DOHH2 (cell line): ENCODE measurements at regions not wholly inside any gene's neighbourhood (a gene's known extent, or its start where the extent isn't known, plus 50 kb on each side); places are given as distances from the start of the nearest gene placed in this dataset.

Source experiments
- H3F3A ChIP-seq: fragments of 200-600 bp; sonication (generic), shearing (Covaris generic); 2 replicates; pipeline ENCODE4 v1.6.0; 2016; ENCODE audit warnings: antibody characterized with exemption, mild to moderate bottlenecking; ENCODE audit not compliant: control insufficient read depth, insufficient read depth
- H3K27ac ChIP-seq: fragments of 200-600 bp; sonication (generic); 2 replicates; pipeline ENCODE4 v1.5.1; 2014; ENCODE audit warnings: low read depth, mild to moderate bottlenecking, low read length, moderate library complexity
- H3K27me3 ChIP-seq: fragments of 200-600 bp; sonication (generic); 2 replicates; pipeline ENCODE4 v1.6.1; 2014; ENCODE audit warnings: mild to moderate bottlenecking, low read length, mixed read lengths; ENCODE audit not compliant: control insufficient read depth
- H3K36me3 ChIP-seq: fragments of 200-600 bp; sonication (generic); 2 replicates; pipeline ENCODE4 v1.6.1; 2014; ENCODE audit warnings: mild to moderate bottlenecking, low read length, moderate library complexity, mixed read lengths; ENCODE audit not compliant: control insufficient read depth
- H3K4me1 ChIP-seq: fragments of 200-600 bp; sonication (generic); 2 replicates; pipeline ENCODE4 v1.6.1; 2014; ENCODE audit warnings: mild to moderate bottlenecking, low read length, mixed read lengths; ENCODE audit not compliant: control insufficient read depth
- H3K4me2 ChIP-seq: fragments of 200-600 bp; sonication (generic); 2 replicates; pipeline ENCODE4 v1.6.0; 2014; ENCODE audit warnings: mild to moderate bottlenecking, low read length, moderate library complexity
- H3K4me3 ChIP-seq: fragments of 200-600 bp; sonication (generic); 2 replicates; pipeline ENCODE4 v1.5.1; 2014; ENCODE audit warnings: mild to moderate bottlenecking, low read length, mixed read lengths
- H3K79me2 ChIP-seq: fragments of 200-600 bp; sonication (generic); 2 replicates; pipeline ENCODE4 v1.6.1; 2014; ENCODE audit warnings: mild to moderate bottlenecking, low read length, mixed read lengths; ENCODE audit not compliant: control insufficient read depth
- H3K9me2 ChIP-seq: fragments of 200-600 bp; sonication (generic); replicated peaks from 2 replicates; pipeline ENCODE4 v1.6.1; 2014; ENCODE audit warnings: mild to moderate bottlenecking, low read length, mixed read lengths; ENCODE audit not compliant: control insufficient read depth
- H3K9me3 ChIP-seq: fragments of 200-600 bp; sonication (generic); 2 replicates; pipeline ENCODE4 v1.6.1; 2014; ENCODE audit warnings: antibody characterized with exemption, low read length, mixed read lengths; ENCODE audit not compliant: control insufficient read depth, insufficient read depth
- H4K20me1 ChIP-seq: fragments of 200-600 bp; sonication (generic); 2 replicates; pipeline ENCODE4 v1.6.0; 2014; ENCODE audit warnings: low read depth, mild to moderate bottlenecking, antibody characterized with exemption, low read length, moderate library complexity; ENCODE audit not compliant: control insufficient read depth, insufficient read depth
- CTCF ChIP-seq: fragments of 200-600 bp; sonication (generic); IDR thresholded peaks from one replicate; pipeline ENCODE4 v1.5.1; 2014; ENCODE audit warnings: antibody characterized with exemption, mild to moderate bottlenecking, low read depth, low read length; ENCODE audit not compliant: poor library complexity, severe bottlenecking
- EZH2phosphoT487 ChIP-seq: fragments of 200-600 bp; sonication (generic); IDR thresholded peaks from 2 replicates; pipeline ENCODE4 v1.6.1; 2017; ENCODE audit warnings: borderline replicate concordance, mild to moderate bottlenecking, antibody characterized with exemption, low read length, moderate library complexity, mixed read lengths

- H3K79me2 ChIP-seq, result no peaks in the 10 kb centered on the region
- H3K9me2 ChIP-seq, result no peaks in the 10 kb centered on the region
- H3K27ac ChIP-seq, result no peak overlapping the region
- no peaks in the 10 kb centered on the region for H3K9me3 ChIP-seq
- H3K4me1 ChIP-seq, result no peaks in the 10 kb centered on the region
- H3F3A ChIP-seq, result no peaks in the 10 kb centered on the region
- no peaks in the 10 kb centered on the region for H4K20me1 ChIP-seq
- no peak overlapping the region for H3K4me2 ChIP-seq
- H3K36me3 ChIP-seq, result no peaks in the 10 kb centered on the region
- no peaks in the 10 kb centered on the region for H3K27me3 ChIP-seq
- no peak overlapping the region for H3K4me3 ChIP-seq
- TF ChIP-seq CTCF, result no peak
Measured at GRCh38 chr1:164440232-164440631, 118.8 kb upstream of the PBX1 start.

- H3K4me3 ChIP-seq, result no peak overlapping the region
- TF ChIP-seq CTCF (no peak), EZH2phosphoT487 (no peak)
- no peaks in the 10 kb centered on the region for H3F3A ChIP-seq
- H3K36me3 ChIP-seq, result no peaks in the 10 kb centered on the region
- H3K9me2 ChIP-seq, result no peaks in the 10 kb centered on the region
- H3K27ac ChIP-seq, result no peak overlapping the region
- H3K79me2 ChIP-seq, result no peaks in the 10 kb centered on the region
- no peaks in the 10 kb centered on the region for H3K27me3 ChIP-seq
- H3K4me1 ChIP-seq, result no peaks in the 10 kb centered on the region
- no peaks in the 10 kb centered on the region for H4K20me1 ChIP-seq
- H3K9me3 ChIP-seq, result no peaks in the 10 kb centered on the region
- H3K4me2 ChIP-seq, result no peak overlapping the region
Measured at GRCh38 chr1:164443166-164443565, 115.8 kb upstream of the PBX1 start.

GRCh38 chr1:164443836-164444235 is 115.1 kb upstream of the PBX1 start:
- no peak overlapping the region for H3K4me3 ChIP-seq
- no peaks in the 10 kb centered on the region for H3K79me2 ChIP-seq
- no peaks in the 10 kb centered on the region for H3K36me3 ChIP-seq
- no peak overlapping the region for H3K27ac ChIP-seq
- H3K4me1 ChIP-seq, result no peaks in the 10 kb centered on the region
- no peak for TF ChIP-seq CTCF
- TF ChIP-seq EZH2phosphoT487, result no peak
- no peak overlapping the region for H3K4me2 ChIP-seq
- H3K9me2 ChIP-seq, result no peaks in the 10 kb centered on the region
- no peaks in the 10 kb centered on the region for H3K9me3 ChIP-seq
- H4K20me1 ChIP-seq, result no peaks in the 10 kb centered on the region
- H3F3A ChIP-seq, result no peaks in the 10 kb centered on the region
- no peaks in the 10 kb centered on the region for H3K27me3 ChIP-seq

GRCh38 chr1:164446020-164446419 is 113.0 kb upstream of the PBX1 start:
- Histone ChIP-seq H3F3A (no peaks in the 10 kb centered on the region), H3K4me1 (no peaks in the 10 kb centered on the region), H3K9me3 (no peaks in the 10 kb centered on the region), H4K20me1 (no peaks in the 10 kb centered on the region), H3K4me3 (no peak overlapping the region), H3K36me3 (no peaks in the 10 kb centered on the region), H3K9me2 (no peaks in the 10 kb centered on the region), H3K79me2 (no peaks in the 10 kb centered on the region), H3K27ac (no peak overlapping the region), H3K4me2 (no peak overlapping the region), H3K27me3 (no peaks in the 10 kb centered on the region)
- no peak for TF ChIP-seq EZH2phosphoT487
